Chondrocyte (in vitro differentiated cells): ENCODE measurements at regions not wholly inside any gene's neighbourhood (a gene's known extent, or its start where the extent isn't known, plus 50 kb on each side); places are given as distances from the start of the nearest gene placed in this dataset.

ENCODE experiments used
- DNase-seq: peaks from one replicate; pipeline ENCODE4 v3.0.0; 2021; ENCODE audit warnings: mixed read lengths, low spot score
- H3K27ac Mint-ChIP-seq: one replicate; pipeline ENCODE4 v1.8.0; 2021; ENCODE audit warnings: mild to moderate bottlenecking, moderate library complexity, mixed read lengths; ENCODE audit not compliant: unreplicated experiment
- H3K27me3 Mint-ChIP-seq: 2 replicates; pipeline ENCODE4 v1.8.0; 2021; ENCODE audit warnings: low read depth, mixed read lengths
- H3K36me3 Mint-ChIP-seq: 2 replicates; pipeline ENCODE4 v1.8.0; 2021; ENCODE audit warnings: low read depth, mixed read lengths
- H3K4me1 Mint-ChIP-seq: 2 replicates; pipeline ENCODE4 v1.8.0; 2021; ENCODE audit warnings: low read depth, mild to moderate bottlenecking, mixed read lengths
- H3K4me3 Mint-ChIP-seq: one replicate; pipeline ENCODE4 v1.8.0; 2021; ENCODE audit warnings: mild to moderate bottlenecking, moderate library complexity, mixed read lengths; ENCODE audit not compliant: unreplicated experiment
- H3K9me3 Mint-ChIP-seq: 2 replicates; pipeline ENCODE4 v1.8.0; 2021; ENCODE audit warnings: low read depth, mixed read lengths
- TF ChIP-seq, protein P1 (sequence below): fragments of 200-600 bp; sonication (generic); IDR thresholded peaks from 2 replicates; pipeline ENCODE4 v1.5.0; 2021; ENCODE audit warnings: antibody characterized with exemption, mild to moderate bottlenecking, moderate library complexity

DNA sequence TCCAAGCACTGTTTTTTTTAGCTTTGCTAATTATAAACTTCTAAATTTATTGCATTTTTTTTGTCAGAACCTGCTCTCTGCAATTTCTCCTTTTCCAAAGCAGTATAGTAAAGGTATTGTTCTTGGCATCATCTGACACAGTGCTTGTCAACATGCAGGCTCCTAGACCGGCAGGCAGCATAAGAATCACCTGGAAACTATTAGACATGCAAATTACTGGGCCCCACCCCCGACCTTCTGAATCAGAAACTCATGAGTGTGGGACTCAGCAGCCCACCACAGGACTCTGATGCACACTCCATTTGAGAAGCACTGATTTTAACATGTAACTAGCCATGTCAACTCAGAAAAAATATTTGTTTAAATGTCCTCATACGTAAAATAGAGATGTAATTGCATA is 551.1 kb upstream of the CELF4 start:
- Mint-ChIP-seq H3K36me3 (no peaks in the 10 kb centered on the region), H3K27ac (no peak overlapping the region)
- TF ChIP-seq, protein P1, sequence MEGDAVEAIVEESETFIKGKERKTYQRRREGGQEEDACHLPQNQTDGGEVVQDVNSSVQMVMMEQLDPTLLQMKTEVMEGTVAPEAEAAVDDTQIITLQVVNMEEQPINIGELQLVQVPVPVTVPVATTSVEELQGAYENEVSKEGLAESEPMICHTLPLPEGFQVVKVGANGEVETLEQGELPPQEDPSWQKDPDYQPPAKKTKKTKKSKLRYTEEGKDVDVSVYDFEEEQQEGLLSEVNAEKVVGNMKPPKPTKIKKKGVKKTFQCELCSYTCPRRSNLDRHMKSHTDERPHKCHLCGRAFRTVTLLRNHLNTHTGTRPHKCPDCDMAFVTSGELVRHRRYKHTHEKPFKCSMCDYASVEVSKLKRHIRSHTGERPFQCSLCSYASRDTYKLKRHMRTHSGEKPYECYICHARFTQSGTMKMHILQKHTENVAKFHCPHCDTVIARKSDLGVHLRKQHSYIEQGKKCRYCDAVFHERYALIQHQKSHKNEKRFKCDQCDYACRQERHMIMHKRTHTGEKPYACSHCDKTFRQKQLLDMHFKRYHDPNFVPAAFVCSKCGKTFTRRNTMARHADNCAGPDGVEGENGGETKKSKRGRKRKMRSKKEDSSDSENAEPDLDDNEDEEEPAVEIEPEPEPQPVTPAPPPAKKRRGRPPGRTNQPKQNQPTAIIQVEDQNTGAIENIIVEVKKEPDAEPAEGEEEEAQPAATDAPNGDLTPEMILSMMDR: no peak

DNA sequence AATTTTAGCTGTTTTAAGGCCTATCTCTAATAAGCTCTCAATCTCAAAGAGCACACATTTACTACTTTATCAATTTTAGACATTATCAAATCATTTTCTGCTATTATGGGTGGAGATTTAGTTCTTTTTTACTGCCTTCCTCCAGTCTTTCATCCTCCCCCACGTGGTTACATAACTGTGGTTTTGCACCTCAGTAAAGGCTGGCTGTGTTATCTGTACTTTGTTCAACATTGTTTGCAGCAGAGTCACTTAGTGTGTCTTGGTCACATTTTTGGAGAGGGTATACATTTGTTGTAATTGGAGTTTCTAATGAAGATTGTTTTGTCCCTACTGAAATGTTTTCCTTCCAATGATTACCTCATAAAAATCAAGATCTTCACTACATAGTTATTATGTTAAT is 549.6 kb upstream of the CELF4 start:
- no peaks in the 10 kb centered on the region for H3K4me1 Mint-ChIP-seq
- DNase-seq: no peak

More for the DNA sequence above, 551.1 kb upstream of the CELF4 start:
- peaks cover 1% of the 10 kb centered on the region for H3K27me3 Mint-ChIP-seq
- H3K4me3 Mint-ChIP-seq: no peak overlapping the region
- no peaks in the 10 kb centered on the region for H3K9me3 Mint-ChIP-seq
- no peaks in the 10 kb centered on the region for H3K4me1 Mint-ChIP-seq
- DNase-seq: no peak

DNA sequence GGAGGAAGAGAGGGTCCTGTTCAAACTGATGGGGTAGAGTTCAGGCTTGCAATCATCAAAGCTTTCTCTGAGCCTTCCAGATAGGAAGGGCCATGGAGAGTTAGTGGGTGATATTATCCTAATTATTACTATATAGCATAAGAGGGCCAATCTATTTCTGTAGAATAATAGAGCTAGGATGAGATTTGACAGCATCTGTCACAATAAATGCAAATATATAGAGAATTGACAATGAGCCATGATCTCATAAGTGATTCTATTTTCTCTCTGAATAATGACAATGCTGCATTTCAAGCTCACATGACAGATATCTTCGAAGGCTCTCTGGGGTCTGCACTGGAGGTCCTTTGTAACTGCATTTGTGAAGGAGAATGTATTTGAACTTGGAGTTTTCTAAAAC is 521.9 kb upstream of the CELF4 start:
- Mint-ChIP-seq H3K36me3 (no peaks in the 10 kb centered on the region), H3K27ac (no peak overlapping the region), H3K4me3 (no peak overlapping the region), H3K27me3 (no peaks in the 10 kb centered on the region), H3K9me3 (no peaks in the 10 kb centered on the region), H3K4me1 (no peaks in the 10 kb centered on the region)
- TF ChIP-seq, protein P1: no peak
- DNase-seq: no peak

More for the DNA sequence above, 549.6 kb upstream of the CELF4 start:
- TF ChIP-seq, protein P1: no peak
- Mint-ChIP-seq H3K9me3 (no peaks in the 10 kb centered on the region), H3K27ac (no peak overlapping the region), H3K4me3 (no peak overlapping the region), H3K36me3 (no peaks in the 10 kb centered on the region), H3K27me3 (peaks cover 1% of the 10 kb centered on the region)

DNA sequence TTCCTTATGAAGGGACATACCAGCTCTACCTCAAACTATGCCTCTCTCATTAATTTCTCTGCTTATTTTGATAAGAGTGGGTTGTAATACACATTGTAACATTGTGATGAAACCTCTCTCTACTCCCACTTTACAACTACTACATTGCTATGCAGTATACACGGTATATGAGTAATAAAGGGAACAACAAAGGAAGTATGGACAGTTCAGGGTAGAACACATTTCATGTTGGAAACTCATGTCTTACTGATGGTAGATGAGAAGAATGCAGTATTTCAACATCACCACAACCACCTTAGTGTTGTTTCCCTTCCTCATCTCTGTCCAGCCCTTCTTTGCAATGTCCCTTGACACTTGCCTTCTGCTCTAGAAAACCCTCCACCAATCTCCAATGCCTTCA is 515.9 kb upstream of the CELF4 start:
- H3K27ac Mint-ChIP-seq: no peak overlapping the region
- TF ChIP-seq, protein P1: no peak
- no peak overlapping the region for H3K4me3 Mint-ChIP-seq
- no peaks in the 10 kb centered on the region for H3K27me3 Mint-ChIP-seq
- H3K4me1 Mint-ChIP-seq: no peaks in the 10 kb centered on the region
- DNase-seq: no peak
- no peaks in the 10 kb centered on the region for H3K9me3 Mint-ChIP-seq
- no peaks in the 10 kb centered on the region for H3K36me3 Mint-ChIP-seq

DNA sequence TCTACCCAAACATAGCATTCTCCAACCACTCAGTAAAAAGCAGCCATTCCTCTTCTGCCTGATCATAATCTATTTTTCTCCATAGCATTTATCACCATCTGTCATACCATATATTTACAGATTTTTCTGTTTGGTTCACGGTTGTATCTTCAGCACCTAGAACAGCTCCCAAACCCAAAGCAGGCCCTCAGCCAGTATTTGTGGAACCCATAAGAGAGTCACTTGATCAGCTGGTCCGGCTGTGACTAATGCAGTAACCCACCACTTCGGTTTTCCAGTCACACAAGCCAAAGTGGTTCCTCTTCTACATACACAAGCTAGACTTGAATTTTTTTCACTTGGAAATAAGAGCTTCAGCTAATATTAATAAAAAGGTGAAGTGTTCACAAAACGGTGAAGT is 511.6 kb upstream of the CELF4 start:
- Mint-ChIP-seq H3K4me1 (no peaks in the 10 kb centered on the region), H3K4me3 (no peak overlapping the region), H3K9me3 (peaks cover 2% of the 10 kb centered on the region), H3K27ac (no peak overlapping the region), H3K27me3 (no peaks in the 10 kb centered on the region), H3K36me3 (no peaks in the 10 kb centered on the region)
- DNase-seq: no peak
- TF ChIP-seq, protein P1: no peak
